ENCODE measurements at regions not wholly inside any gene's neighbourhood (a gene's known extent, or its start where the extent isn't known, plus 50 kb on each side); places are given as distances from the start of the nearest gene placed in this dataset.

DNA sequence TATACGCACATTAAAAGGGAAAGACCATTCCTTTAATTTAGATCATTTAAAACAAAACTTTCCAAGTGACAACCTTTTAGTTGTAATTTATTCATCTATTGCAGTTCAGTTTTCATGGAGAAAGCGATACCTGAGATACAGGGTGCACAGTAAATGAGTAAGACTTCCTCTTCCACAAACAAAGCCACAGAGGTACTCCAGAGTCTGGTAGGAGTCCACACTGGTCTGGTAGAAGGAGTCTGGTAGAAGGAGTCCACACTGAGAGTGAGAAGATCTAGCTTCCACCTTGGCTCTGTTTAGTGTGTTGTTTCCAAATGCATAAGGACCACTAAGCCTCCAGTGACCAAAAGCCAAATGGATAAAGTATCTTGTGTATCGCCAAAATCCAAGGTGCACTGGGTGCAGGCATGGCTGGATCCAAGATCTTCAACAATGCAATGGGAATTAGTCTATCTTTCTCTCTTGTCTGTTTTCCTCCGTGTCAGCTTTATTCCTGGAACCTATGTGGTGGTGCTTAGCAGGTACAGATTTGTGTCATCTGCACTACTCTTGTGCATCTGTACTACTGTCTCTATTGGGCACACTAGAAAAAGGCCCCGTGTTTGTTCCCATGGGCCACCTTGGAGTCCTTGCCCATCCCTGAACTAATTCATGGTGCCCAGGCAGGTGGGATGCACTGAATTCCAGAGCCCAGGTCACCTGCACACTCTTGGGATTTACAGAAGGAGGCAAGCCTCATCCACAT is 331.1 kb downstream of the BCL11B start:
- TF ChIP-seq, protein P1, sequence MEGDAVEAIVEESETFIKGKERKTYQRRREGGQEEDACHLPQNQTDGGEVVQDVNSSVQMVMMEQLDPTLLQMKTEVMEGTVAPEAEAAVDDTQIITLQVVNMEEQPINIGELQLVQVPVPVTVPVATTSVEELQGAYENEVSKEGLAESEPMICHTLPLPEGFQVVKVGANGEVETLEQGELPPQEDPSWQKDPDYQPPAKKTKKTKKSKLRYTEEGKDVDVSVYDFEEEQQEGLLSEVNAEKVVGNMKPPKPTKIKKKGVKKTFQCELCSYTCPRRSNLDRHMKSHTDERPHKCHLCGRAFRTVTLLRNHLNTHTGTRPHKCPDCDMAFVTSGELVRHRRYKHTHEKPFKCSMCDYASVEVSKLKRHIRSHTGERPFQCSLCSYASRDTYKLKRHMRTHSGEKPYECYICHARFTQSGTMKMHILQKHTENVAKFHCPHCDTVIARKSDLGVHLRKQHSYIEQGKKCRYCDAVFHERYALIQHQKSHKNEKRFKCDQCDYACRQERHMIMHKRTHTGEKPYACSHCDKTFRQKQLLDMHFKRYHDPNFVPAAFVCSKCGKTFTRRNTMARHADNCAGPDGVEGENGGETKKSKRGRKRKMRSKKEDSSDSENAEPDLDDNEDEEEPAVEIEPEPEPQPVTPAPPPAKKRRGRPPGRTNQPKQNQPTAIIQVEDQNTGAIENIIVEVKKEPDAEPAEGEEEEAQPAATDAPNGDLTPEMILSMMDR (conservative IDR thresholded peaks at IDR 0.05 in 1 of 2, IDR thresholded peaks at IDR 0.05 in 1 of 2; ENCODE audit: extremely low read depth in 1 of 2, insufficient read depth in 1 of 2, low read depth in 1 of 2, low read length in 2 of 2) = no peak
- no peak for TF ChIP-seq EZH2 (IDR thresholded peaks at IDR 0.05; ENCODE audit: borderline replicate concordance, low read length)

All from mammary epithelial cell (primary cell).